ENCODE measurements at regions not wholly inside any gene's neighbourhood (a gene's known extent, or its start where the extent isn't known, plus 50 kb on each side); places are given as distances from the start of the nearest gene placed in this dataset.

GRCh38 chr5:142542078-142542477, 143.8 kb downstream of the FGF1 start:
- TF ChIP-seq ZBTB7A (IDR thresholded peaks at IDR 0.05; ENCODE audit: low read depth) (no peak), CREB1 (IDR thresholded peaks at IDR 0.05; ENCODE audit: low read depth) (no peak), RAD21 (IDR thresholded peaks at IDR 0.05; ENCODE audit: low read depth) (no peak), TEAD4 (IDR thresholded peaks at IDR 0.05) (no peak), FOXM1 (IDR thresholded peaks at IDR 0.05; ENCODE audit: borderline replicate concordance, low read depth) (no peak), CEBPB (IDR thresholded peaks at IDR 0.05) (no peak), EP300 (IDR thresholded peaks at IDR 0.05; ENCODE audit: borderline replicate concordance) (no peak), NFIC (IDR thresholded peaks at IDR 0.05) (no peak), TAF1 (IDR thresholded peaks at IDR 0.05; ENCODE audit: low read depth) (no peak), TCF12 (IDR thresholded peaks at IDR 0.05; ENCODE audit: low read depth) (no peak), EGR1 (IDR thresholded peaks at IDR 0.05) (no peak), YY1 (IDR thresholded peaks at IDR 0.05; ENCODE audit: low read depth) (no peak), REST (IDR thresholded peaks at IDR 0.05; ENCODE audit: low read depth) (no peak)
- TF ChIP-seq, protein P1, sequence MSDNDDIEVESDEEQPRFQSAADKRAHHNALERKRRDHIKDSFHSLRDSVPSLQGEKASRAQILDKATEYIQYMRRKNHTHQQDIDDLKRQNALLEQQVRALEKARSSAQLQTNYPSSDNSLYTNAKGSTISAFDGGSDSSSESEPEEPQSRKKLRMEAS (IDR thresholded peaks at IDR 0.05) = no peak
- TF ChIP-seq, protein P2, sequence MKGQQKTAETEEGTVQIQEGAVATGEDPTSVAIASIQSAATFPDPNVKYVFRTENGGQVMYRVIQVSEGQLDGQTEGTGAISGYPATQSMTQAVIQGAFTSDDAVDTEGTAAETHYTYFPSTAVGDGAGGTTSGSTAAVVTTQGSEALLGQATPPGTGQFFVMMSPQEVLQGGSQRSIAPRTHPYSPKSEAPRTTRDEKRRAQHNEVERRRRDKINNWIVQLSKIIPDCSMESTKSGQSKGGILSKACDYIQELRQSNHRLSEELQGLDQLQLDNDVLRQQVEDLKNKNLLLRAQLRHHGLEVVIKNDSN (IDR thresholded peaks at IDR 0.05) = no peak

DNA sequence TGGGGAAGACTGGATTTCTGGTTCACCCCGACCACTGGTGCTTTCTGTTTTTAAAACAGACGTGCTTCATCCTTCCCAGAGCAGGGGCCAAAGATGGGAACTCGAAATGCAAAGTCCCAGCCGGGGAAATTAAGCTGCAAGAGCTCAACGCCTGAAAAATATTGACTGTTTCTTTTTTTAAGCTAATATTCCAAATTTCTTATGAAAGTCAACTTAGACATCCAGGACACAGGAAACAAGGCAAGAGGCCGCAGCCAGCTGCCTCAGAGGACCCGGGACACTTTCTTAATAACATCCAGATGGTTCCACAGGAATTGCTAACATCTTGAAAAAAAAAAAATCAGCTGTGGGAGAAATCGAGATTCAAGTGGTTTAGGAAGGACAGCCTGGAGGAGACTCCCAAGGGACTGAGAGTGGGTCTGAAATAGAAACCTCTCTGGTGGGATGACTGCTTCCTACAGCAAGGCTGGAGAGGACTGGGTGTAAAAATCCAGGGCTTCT, 144.9 kb downstream of the FGF1 start:
- TF ChIP-seq TEAD4 (IDR thresholded peaks at IDR 0.05) (no peak), ZBTB7A (IDR thresholded peaks at IDR 0.05; ENCODE audit: low read depth) (no peak), YY1 (IDR thresholded peaks at IDR 0.05; ENCODE audit: low read depth) (no peak), EGR1 (IDR thresholded peaks at IDR 0.05) (no peak), FOXM1 (IDR thresholded peaks at IDR 0.05; ENCODE audit: borderline replicate concordance, low read depth) (no peak), TCF12 (IDR thresholded peaks at IDR 0.05; ENCODE audit: low read depth) (no peak), EP300 (IDR thresholded peaks at IDR 0.05; ENCODE audit: borderline replicate concordance) (no peak), CEBPB (IDR thresholded peaks at IDR 0.05) (no peak), CREB1 (IDR thresholded peaks at IDR 0.05; ENCODE audit: low read depth) (no peak), TAF1 (IDR thresholded peaks at IDR 0.05; ENCODE audit: low read depth) (no peak), RAD21 (IDR thresholded peaks at IDR 0.05; ENCODE audit: low read depth) (no peak), NFIC (IDR thresholded peaks at IDR 0.05) (no peak), REST (IDR thresholded peaks at IDR 0.05; ENCODE audit: low read depth) (no peak)
- TF ChIP-seq, protein P1 (IDR thresholded peaks at IDR 0.05) = no peak
- TF ChIP-seq, protein P2 (IDR thresholded peaks at IDR 0.05) = no peak

GRCh38 chr5:142539154-142539740, 146.6 kb downstream of the FGF1 start:
- TF ChIP-seq TEAD4 (IDR thresholded peaks at IDR 0.05) = no peak
- TF ChIP-seq EGR1 (IDR thresholded peaks at IDR 0.05) = no peak
- TF ChIP-seq, protein P2 (IDR thresholded peaks at IDR 0.05) = no peak
- TF ChIP-seq RAD21 (IDR thresholded peaks at IDR 0.05; ENCODE audit: low read depth) = no peak
- no peak for TF ChIP-seq ZBTB7A (IDR thresholded peaks at IDR 0.05; ENCODE audit: low read depth)
- no peak for TF ChIP-seq EP300 (IDR thresholded peaks at IDR 0.05; ENCODE audit: borderline replicate concordance)

DNA sequence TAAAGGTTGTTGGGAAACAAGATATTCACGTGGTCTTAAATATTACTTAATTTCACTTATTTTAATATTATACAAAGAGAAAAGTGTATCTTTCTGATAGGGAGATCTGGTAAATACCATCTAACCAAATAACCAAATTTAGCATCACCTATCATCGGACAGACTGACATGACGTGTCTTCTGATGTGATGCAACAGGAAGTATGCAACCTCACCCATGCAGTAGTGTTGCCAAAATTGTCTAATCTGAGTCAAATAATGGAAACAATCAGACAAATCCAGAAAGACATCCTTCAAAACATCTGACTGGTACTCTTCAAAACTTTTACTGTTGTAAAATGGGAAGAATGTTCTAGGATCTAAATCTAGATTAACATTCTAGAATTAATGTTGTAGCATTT, 148.0 kb downstream of the FGF1 start:
- TF ChIP-seq REST (IDR thresholded peaks at IDR 0.05; ENCODE audit: low read depth) = no peak
- TF ChIP-seq EGR1 (IDR thresholded peaks at IDR 0.05) = no peak
- no peak for TF ChIP-seq TCF12 (IDR thresholded peaks at IDR 0.05; ENCODE audit: low read depth)
- TF ChIP-seq, protein P2 (IDR thresholded peaks at IDR 0.05) = no peak
- TF ChIP-seq ZBTB7A (IDR thresholded peaks at IDR 0.05; ENCODE audit: low read depth) = no peak
- TF ChIP-seq CREB1 (IDR thresholded peaks at IDR 0.05; ENCODE audit: low read depth) = no peak
- no peak for TF ChIP-seq EP300 (IDR thresholded peaks at IDR 0.05; ENCODE audit: borderline replicate concordance)
- no peak for TF ChIP-seq YY1 (IDR thresholded peaks at IDR 0.05; ENCODE audit: low read depth)
- no peak for TF ChIP-seq TEAD4 (IDR thresholded peaks at IDR 0.05)
